Endodermal cell (in vitro differentiated cells): ENCODE measurements at regions not wholly inside any gene's neighbourhood (a gene's known extent, or its start where the extent isn't known, plus 50 kb on each side); places are given as distances from the start of the nearest gene placed in this dataset.

Experiments
- DNase-seq: peaks from one replicate; pipeline ENCODE4 v3.0.0-alpha.2; 2017
- H3K27ac ChIP-seq: 2 replicates; pipeline ENCODE4 v1.5.1; 2013; ENCODE audit warnings: mild to moderate bottlenecking, low read depth, low read length, moderate library complexity
- H3K27me3 ChIP-seq: 2 replicates; pipeline ENCODE4 v1.6.1; 2013; ENCODE audit warnings: mild to moderate bottlenecking, low read length, moderate library complexity; ENCODE audit not compliant: insufficient read depth, control insufficient read depth, poor library complexity, severe bottlenecking
- H3K36me3 ChIP-seq: 2 replicates; pipeline ENCODE4 v1.7.0; 2013; ENCODE audit warnings: mild to moderate bottlenecking, low read length, moderate library complexity; ENCODE audit not compliant: control insufficient read depth, insufficient read depth
- H3K4me1 ChIP-seq: one replicate; pipeline ENCODE4 v1.7.0; 2013; ENCODE audit warnings: low read length; ENCODE audit not compliant: control insufficient read depth, insufficient read depth
- H3K4me3 ChIP-seq: 2 replicates; pipeline ENCODE4 v1.5.1; 2013; ENCODE audit warnings: mild to moderate bottlenecking, low read length, moderate library complexity
- H3K9ac ChIP-seq: 2 replicates; pipeline ENCODE4 v1.6.1; 2013; ENCODE audit warnings: mild to moderate bottlenecking, low read length, moderate library complexity; ENCODE audit not compliant: poor library complexity, severe bottlenecking; ENCODE audit errors: extremely low read depth
- H3K9me3 ChIP-seq: 2 replicates; pipeline ENCODE4 v1.6.1; 2013; ENCODE audit warnings: mild to moderate bottlenecking, low read length, moderate library complexity; ENCODE audit not compliant: control insufficient read depth
- H3K27ac Mint-ChIP-seq: 2 replicates; pipeline ENCODE4 v1.8.0; 2020; ENCODE audit warnings: mixed read lengths
- H3K27me3 Mint-ChIP-seq: 2 replicates; pipeline ENCODE4 v1.8.0; 2021; ENCODE audit warnings: mild to moderate bottlenecking, mixed read lengths; ENCODE audit not compliant: insufficient read depth
- H3K36me3 Mint-ChIP-seq: 2 replicates; pipeline ENCODE4 v1.8.0; 2020; ENCODE audit warnings: low read depth, mixed read lengths
- H3K4me1 Mint-ChIP-seq: 2 replicates; pipeline ENCODE4 v1.8.0; 2020; ENCODE audit warnings: mixed read lengths
- H3K4me3 Mint-ChIP-seq: 2 replicates; pipeline ENCODE4 v1.8.0; 2020; ENCODE audit warnings: mild to moderate bottlenecking, moderate library complexity, mixed read lengths
- H3K9me3 Mint-ChIP-seq: 2 replicates; pipeline ENCODE4 v1.8.0; 2020; ENCODE audit warnings: mild to moderate bottlenecking, mixed read lengths
- CTCF ChIP-seq: fragments of 200-600 bp; sonication (generic); conservative IDR thresholded peaks from 2 replicates; pipeline ENCODE4 v1.5.0; 2021; ENCODE audit warnings: antibody characterized with exemption, mild to moderate bottlenecking
- WGBS, 2 experiments: methylation state at CpG; one replicate each; pipeline versions ENCODE4 v1.1.5 to v1.1.7; 2013; ENCODE audit warnings: missing lambda C conversion rate in 2 of 2, mixed read lengths in 1 of 2; ENCODE audit not compliant: insufficient coverage in 1 of 2, insufficient read length in 1 of 2; 5-methylcytosine and 5-hydroxymethylcytosine counted together

DNA sequence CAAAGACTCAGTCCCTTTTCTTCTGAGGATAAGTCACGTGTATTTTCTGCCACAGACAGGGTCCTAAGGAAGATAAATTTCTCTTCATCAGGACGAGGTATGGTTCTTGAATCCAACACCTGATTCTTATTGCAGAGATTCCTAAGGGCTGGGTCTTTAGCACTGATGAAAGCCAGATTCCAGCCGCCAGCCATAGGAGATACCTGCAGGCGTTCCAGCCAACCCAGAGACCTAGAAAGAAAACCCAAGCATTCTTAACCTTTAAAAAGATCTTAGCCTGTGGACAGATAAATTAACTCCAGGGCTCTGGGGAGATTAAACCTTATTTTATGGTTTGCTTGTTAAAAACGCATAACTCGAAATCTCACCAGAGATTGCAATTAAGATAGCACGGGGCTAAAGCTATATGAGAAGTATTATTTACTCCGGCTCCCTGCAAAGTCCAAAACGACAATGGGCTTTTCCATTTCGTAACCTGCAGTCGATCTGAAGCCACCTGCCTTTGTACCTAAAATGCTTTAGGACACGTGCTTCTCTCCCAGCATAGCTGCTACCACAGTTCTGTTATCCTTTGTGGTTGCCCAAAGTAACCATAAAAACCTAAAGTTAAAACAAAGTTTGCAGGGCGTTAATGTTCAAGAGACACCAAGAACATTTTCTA is 104.5 kb downstream of the NXPE2 start:
- 87 to 92% methylated on average over 10 to 13 of the region's 13 CpGs for WGBS, 2 experiments
- TF ChIP-seq CTCF = no peak
- H3K4me1 ChIP-seq = no peaks in the 10 kb centered on the region
- H3K4me3 ChIP-seq = no peak overlapping the region
- no peak for DNase-seq
- Mint-ChIP-seq H3K36me3 (no peaks in the 10 kb centered on the region), H3K9me3 (no peaks in the 10 kb centered on the region), H3K27ac (no peak overlapping the region), H3K4me3 (no peak overlapping the region), H3K4me1 (peaks cover 31% of the 10 kb centered on the region), H3K27me3 (peaks cover 37% of the 10 kb centered on the region)
- H3K9me3 ChIP-seq = no peaks in the 10 kb centered on the region
- H3K9ac ChIP-seq = no peak overlapping the region
- peaks cover 10% of the 10 kb centered on the region for H3K27me3 ChIP-seq
- no peaks in the 10 kb centered on the region for H3K36me3 ChIP-seq
- no peak overlapping the region for H3K27ac ChIP-seq

DNA sequence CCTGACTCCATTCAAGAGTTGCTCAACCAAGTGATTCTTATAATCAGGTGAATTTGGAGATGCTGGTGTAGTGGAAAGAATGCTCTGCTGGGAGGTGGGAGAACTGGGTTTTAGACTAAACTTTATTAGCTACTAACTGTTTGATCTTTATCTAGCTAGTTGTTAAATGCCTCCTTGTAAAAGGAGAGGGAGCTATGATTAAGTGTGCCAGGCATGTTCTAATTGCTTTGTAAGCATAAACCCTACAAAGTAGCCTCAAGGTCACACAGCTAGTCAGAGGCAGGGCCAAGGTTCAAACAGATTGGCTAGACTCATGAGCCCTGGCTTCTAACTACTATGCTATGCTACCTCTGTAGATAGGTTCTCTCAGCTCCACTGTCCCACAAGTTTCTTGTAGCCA is 105.5 kb downstream of the NXPE2 start:
- no peak for TF ChIP-seq CTCF

GRCh38 chr11:114784216-114784615 is 105.9 kb downstream of the NXPE2 start:
- Histone ChIP-seq H3K36me3 (no peaks in the 10 kb centered on the region), H3K27me3 (no peaks in the 10 kb centered on the region), H3K9ac (no peak overlapping the region), H3K4me1 (no peaks in the 10 kb centered on the region), H3K27ac (no peak overlapping the region), H3K4me3 (no peak overlapping the region), H3K9me3 (no peaks in the 10 kb centered on the region)
- H3K4me3 Mint-ChIP-seq = no peak overlapping the region
- 92 to 95% methylated on average over 4 to 5 of the region's 5 CpGs for WGBS, 2 experiments
- DNase-seq = no peak
- H3K36me3 Mint-ChIP-seq = no peaks in the 10 kb centered on the region
- peaks cover 29% of the 10 kb centered on the region for H3K4me1 Mint-ChIP-seq
- H3K27me3 Mint-ChIP-seq = peaks cover 34% of the 10 kb centered on the region
- H3K9me3 Mint-ChIP-seq = no peaks in the 10 kb centered on the region
- no peak for TF ChIP-seq CTCF
- no peak overlapping the region for H3K27ac Mint-ChIP-seq

More for the DNA sequence above, 105.5 kb downstream of the NXPE2 start:
- H3K4me3 Mint-ChIP-seq = no peak overlapping the region
- Histone ChIP-seq H3K4me1 (no peaks in the 10 kb centered on the region), H3K9me3 (no peaks in the 10 kb centered on the region), H3K27ac (no peak overlapping the region), H3K27me3 (peaks cover under 1% of the 10 kb centered on the region), H3K9ac (no peak overlapping the region), H3K36me3 (no peaks in the 10 kb centered on the region), H3K4me3 (no peak overlapping the region)
- no peak for DNase-seq
- H3K27me3 Mint-ChIP-seq = peaks cover 34% of the 10 kb centered on the region
- H3K4me1 Mint-ChIP-seq = peaks cover 31% of the 10 kb centered on the region
- H3K36me3 Mint-ChIP-seq = no peaks in the 10 kb centered on the region
- H3K9me3 Mint-ChIP-seq = no peaks in the 10 kb centered on the region
- H3K27ac Mint-ChIP-seq = no peak overlapping the region
